MM.1S (cell line): ENCODE measurements at regions not wholly inside any gene's neighbourhood (a gene's known extent, or its start where the extent isn't known, plus 50 kb on each side); places are given as distances from the start of the nearest gene placed in this dataset.

Experiments used
- DNase-seq: peaks from one replicate; pipeline ENCODE4 v3.0.0-alpha.2; 2015
- H2AFZ ChIP-seq: fragments of 300-600 bp; sonication (generic); 2 replicates; pipeline ENCODE4 v1.6.0; 2016; ENCODE audit warnings: antibody characterized with exemption, low read length
- H3F3A ChIP-seq: fragments of 300-600 bp; sonication (generic); 2 replicates; pipeline ENCODE4 v1.6.1; 2016; ENCODE audit warnings: mild to moderate bottlenecking, antibody characterized with exemption, low read length, moderate library complexity, mixed read lengths; ENCODE audit not compliant: insufficient read depth
- H3K27ac ChIP-seq: fragments of 300-600 bp; sonication (generic); 2 replicates; pipeline ENCODE4 v1.5.1; 2016; ENCODE audit warnings: mild to moderate bottlenecking, low read length
- H3K27me3 ChIP-seq: fragments of 300-600 bp; sonication (generic); replicated peaks from 2 replicates; pipeline ENCODE4 v1.6.0; 2016; ENCODE audit warnings: low read length; ENCODE audit not compliant: insufficient read depth
- H3K36me3 ChIP-seq: fragments of 300-600 bp; sonication (generic); replicated peaks from 2 replicates; pipeline ENCODE4 v1.6.1; 2016; ENCODE audit warnings: mild to moderate bottlenecking, low read length, mixed read lengths; ENCODE audit not compliant: insufficient read depth
- H3K4me1 ChIP-seq: fragments of 300-600 bp; sonication (generic); 2 replicates; pipeline ENCODE4 v1.6.1; 2016; ENCODE audit warnings: low read length, mixed read lengths
- H3K4me2 ChIP-seq: fragments of 300-600 bp; sonication (generic); 2 replicates; pipeline ENCODE4 v1.6.0; 2016; ENCODE audit warnings: low read depth, low read length
- H3K4me3 ChIP-seq: fragments of 300-600 bp; sonication (generic); 2 replicates; pipeline ENCODE4 v1.5.1; 2016; ENCODE audit warnings: low read length, mixed read lengths
- H3K79me2 ChIP-seq: fragments of 300-600 bp; sonication (generic); 2 replicates; pipeline ENCODE4 v1.6.1; 2016; ENCODE audit warnings: mixed run types, low read length, mixed read lengths
- H3K9ac ChIP-seq: fragments of 300-600 bp; sonication (generic); 2 replicates; pipeline ENCODE4 v1.6.1; 2016; ENCODE audit warnings: low read length, mixed read lengths
- H3K9me2 ChIP-seq: fragments of 300-600 bp; sonication (generic); replicated peaks from 2 replicates; pipeline ENCODE4 v1.6.1; 2016; ENCODE audit warnings: mild to moderate bottlenecking, low read length, mixed read lengths; ENCODE audit not compliant: insufficient read depth
- H3K9me3 ChIP-seq: fragments of 300-600 bp; sonication (generic); replicated peaks from 2 replicates; pipeline ENCODE4 v1.6.1; 2016; ENCODE audit warnings: mild to moderate bottlenecking, low read length, mixed read lengths; ENCODE audit not compliant: insufficient read depth
- H4K20me1 ChIP-seq: fragments of 300-600 bp; sonication (generic); 2 replicates; pipeline ENCODE4 v1.6.1; 2016; ENCODE audit warnings: mild to moderate bottlenecking, low read length, moderate library complexity, mixed read lengths; ENCODE audit not compliant: insufficient read depth
- EZH2 ChIP-seq: fragments of 300-600 bp; sonication (generic); optimal IDR thresholded peaks from 2 replicates; pipeline ENCODE3; 2017; ENCODE audit warnings: low read depth, mild to moderate bottlenecking, antibody characterized with exemption, low read length, mixed read lengths
- EZH2phosphoT487 ChIP-seq: fragments of 300-600 bp; sonication (generic); IDR thresholded peaks from 2 replicates; pipeline ENCODE4 v1.6.1; 2018; ENCODE audit warnings: antibody characterized with exemption, low read length
- TF ChIP-seq, protein P1 (sequence below): fragments of 300-600 bp; sonication (generic); IDR thresholded peaks from 2 replicates; pipeline ENCODE4 v1.5.1; 2016; ENCODE audit warnings: antibody characterized with exemption, low read length, mixed read lengths

DNA sequence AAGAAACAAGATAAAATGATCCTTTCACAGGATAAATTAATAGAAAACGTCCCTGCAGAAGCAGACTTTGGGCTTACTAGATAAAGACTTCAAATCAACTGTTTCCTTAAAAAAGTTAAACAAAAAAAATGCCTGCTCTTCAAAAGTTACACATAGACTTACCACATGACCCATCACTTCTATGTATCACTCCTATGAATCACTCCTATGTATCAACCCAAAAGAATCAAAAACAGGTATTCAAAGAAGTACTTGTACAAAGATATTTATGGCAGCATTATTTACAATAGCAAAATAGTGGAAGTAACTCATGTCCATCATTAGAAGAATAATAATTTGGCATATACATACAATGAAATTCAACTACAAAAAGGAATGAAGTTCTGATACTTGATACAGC, 56.3 kb upstream of the PRDM9 start:
- Histone ChIP-seq H3K4me1 (no peaks in the 10 kb centered on the region), H3K27ac (no peak overlapping the region), H3K9me3 (no peaks in the 10 kb centered on the region), H3K9me2 (no peaks in the 10 kb centered on the region), H3K4me2 (no peak overlapping the region), H4K20me1 (no peaks in the 10 kb centered on the region), H2AFZ (no peak overlapping the region), H3F3A (no peaks in the 10 kb centered on the region), H3K9ac (no peak overlapping the region), H3K4me3 (no peak overlapping the region), H3K36me3 (no peaks in the 10 kb centered on the region), H3K79me2 (no peaks in the 10 kb centered on the region), H3K27me3 (no peaks in the 10 kb centered on the region)
- TF ChIP-seq EZH2: no peak
- TF ChIP-seq, protein P1, sequence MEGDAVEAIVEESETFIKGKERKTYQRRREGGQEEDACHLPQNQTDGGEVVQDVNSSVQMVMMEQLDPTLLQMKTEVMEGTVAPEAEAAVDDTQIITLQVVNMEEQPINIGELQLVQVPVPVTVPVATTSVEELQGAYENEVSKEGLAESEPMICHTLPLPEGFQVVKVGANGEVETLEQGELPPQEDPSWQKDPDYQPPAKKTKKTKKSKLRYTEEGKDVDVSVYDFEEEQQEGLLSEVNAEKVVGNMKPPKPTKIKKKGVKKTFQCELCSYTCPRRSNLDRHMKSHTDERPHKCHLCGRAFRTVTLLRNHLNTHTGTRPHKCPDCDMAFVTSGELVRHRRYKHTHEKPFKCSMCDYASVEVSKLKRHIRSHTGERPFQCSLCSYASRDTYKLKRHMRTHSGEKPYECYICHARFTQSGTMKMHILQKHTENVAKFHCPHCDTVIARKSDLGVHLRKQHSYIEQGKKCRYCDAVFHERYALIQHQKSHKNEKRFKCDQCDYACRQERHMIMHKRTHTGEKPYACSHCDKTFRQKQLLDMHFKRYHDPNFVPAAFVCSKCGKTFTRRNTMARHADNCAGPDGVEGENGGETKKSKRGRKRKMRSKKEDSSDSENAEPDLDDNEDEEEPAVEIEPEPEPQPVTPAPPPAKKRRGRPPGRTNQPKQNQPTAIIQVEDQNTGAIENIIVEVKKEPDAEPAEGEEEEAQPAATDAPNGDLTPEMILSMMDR: no peak
- DNase-seq: no peak

DNA sequence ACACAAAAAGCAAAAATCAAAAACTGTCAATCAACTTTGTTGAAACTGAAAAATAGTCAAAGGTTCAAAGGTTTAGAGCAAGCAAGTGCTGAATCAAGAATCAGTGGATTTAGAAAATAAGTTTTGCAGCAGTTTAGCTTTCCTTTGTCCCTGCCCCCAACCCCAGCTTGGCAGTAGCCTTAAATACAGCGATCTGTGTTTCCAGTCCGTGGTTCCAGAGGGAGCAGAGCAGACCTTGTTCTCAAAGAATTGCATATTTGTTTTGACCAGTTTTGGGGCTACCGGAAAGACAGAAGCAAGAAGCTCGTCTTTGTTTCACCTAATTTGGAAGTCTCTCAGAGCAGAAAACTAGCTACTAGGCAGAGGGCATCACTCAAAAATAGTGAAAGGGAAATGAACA, 57.2 kb upstream of the PRDM9 start:
- Histone ChIP-seq H2AFZ (peak overlapping the region; percentile 46; the same call in 1 of the 2 replicates), H4K20me1 (no peaks in the 10 kb centered on the region), H3F3A (no peaks in the 10 kb centered on the region), H3K79me2 (no peaks in the 10 kb centered on the region), H3K4me2 (no peak overlapping the region), H3K4me1 (no peaks in the 10 kb centered on the region), H3K27ac (no peak overlapping the region), H3K4me3 (no peak overlapping the region), H3K9me2 (no peaks in the 10 kb centered on the region), H3K36me3 (no peaks in the 10 kb centered on the region), H3K27me3 (no peaks in the 10 kb centered on the region), H3K9ac (no peak overlapping the region), H3K9me3 (no peaks in the 10 kb centered on the region)
- TF ChIP-seq, protein P1: no peak
- TF ChIP-seq EZH2: no peak
- TF ChIP-seq EZH2phosphoT487: no peak
- DNase-seq: no peak

DNA sequence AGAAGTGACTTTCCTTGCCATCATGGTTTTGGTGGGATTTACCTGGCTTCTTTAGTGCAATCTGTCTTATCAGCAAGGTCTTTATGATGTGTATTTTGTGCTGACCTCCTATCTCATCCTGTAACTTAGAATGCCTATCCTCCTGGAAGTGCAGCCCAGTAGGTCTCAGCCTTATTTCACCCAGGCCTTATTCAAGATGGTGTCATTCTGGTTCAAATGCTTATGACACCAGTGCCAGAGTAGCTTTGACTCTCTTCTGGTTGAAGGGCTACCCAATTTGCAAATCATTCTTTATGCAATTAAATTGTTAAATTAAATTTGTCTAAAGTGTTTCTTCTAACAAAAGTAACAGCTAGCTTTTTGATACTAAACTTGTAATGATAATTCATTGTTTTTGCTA, 58.8 kb upstream of the PRDM9 start:
- no peak overlapping the region for H3K4me3 ChIP-seq
- H3K9me2 ChIP-seq: no peaks in the 10 kb centered on the region
- H2AFZ ChIP-seq: no peak overlapping the region
- H3K79me2 ChIP-seq: no peaks in the 10 kb centered on the region
- H3K4me2 ChIP-seq: no peak overlapping the region
- no peak overlapping the region for H3K9ac ChIP-seq
- no peaks in the 10 kb centered on the region for H3K27me3 ChIP-seq
- no peak for DNase-seq
- H3K4me1 ChIP-seq: no peaks in the 10 kb centered on the region
- no peak overlapping the region for H3K27ac ChIP-seq
- TF ChIP-seq, protein P1: no peak
- TF ChIP-seq EZH2phosphoT487: no peak
- TF ChIP-seq EZH2: no peak
- no peaks in the 10 kb centered on the region for H3K9me3 ChIP-seq
- H4K20me1 ChIP-seq: no peaks in the 10 kb centered on the region
- no peaks in the 10 kb centered on the region for H3F3A ChIP-seq
- H3K36me3 ChIP-seq: no peaks in the 10 kb centered on the region
